H1 (cell line): ENCODE measurements at regions not wholly inside any gene's neighbourhood (a gene's known extent, or its start where the extent isn't known, plus 50 kb on each side); places are given as distances from the start of the nearest gene placed in this dataset.

Experiments used
- ASH2L ChIP-seq: fragments of 200-600, 300-600 bp; sonication (generic); IDR thresholded peaks from one replicate; pipeline ENCODE4 v1.7.1; 2017; ENCODE audit warnings: low read length
- ATF2 ChIP-seq: IDR thresholded peaks from 2 replicates; pipeline ENCODE4 v1.6.1; 2012; ENCODE audit warnings: low read length, inconsistent platforms
- NANOG ChIP-seq: IDR thresholded peaks from 2 replicates; pipeline ENCODE4 v1.6.1; 2011; ENCODE audit warnings: low read length, low read depth, mild to moderate bottlenecking, inconsistent platforms; ENCODE audit not compliant: insufficient read depth, poor library complexity, severe bottlenecking
- NRF1 ChIP-seq: IDR thresholded peaks from 2 replicates; pipeline ENCODE4 v1.6.1; 2011; ENCODE audit warnings: mild to moderate bottlenecking, low read depth, low read length, improper control_type of control experiment

GRCh38 chr3:42036483-42036823, 54.7 kb upstream of the TRAK1 start (continued):
- no peak for TF ChIP-seq ATF2
- no peak for TF ChIP-seq NANOG
- no peak for TF ChIP-seq ASH2L
- TF ChIP-seq NRF1 = no peak
